ENCODE measurements at regions not wholly inside any gene's neighbourhood (a gene's known extent, or its start where the extent isn't known, plus 50 kb on each side); places are given as distances from the start of the nearest gene placed in this dataset.

- TF ChIP-seq CTCF (IDR thresholded peaks at IDR 0.05) (no peak), EZH2 (IDR thresholded peaks at IDR 0.05; ENCODE audit: borderline replicate concordance, insufficient read depth, low read depth, low read length, poor library complexity, severe bottlenecking) (no peak)
Measured at GRCh38 chr2:120917886-120918285, 182.2 kb downstream of the GLI2 start.

Data from B cell (primary cell).